GM23338 (cell line): ENCODE measurements at regions not wholly inside any gene's neighbourhood (a gene's known extent, or its start where the extent isn't known, plus 50 kb on each side); places are given as distances from the start of the nearest gene placed in this dataset.

Experiments used
- ATAC-seq: fragments of 200-7000 bp; cut with Tn5 transposase; 3 replicates; pipeline ENCODE4 v1.9.1; 2020
- DNase-seq: peaks from one replicate; pipeline ENCODE4 v3.0.0-alpha.2; 2015; ENCODE audit warnings: low spot score
- H2AFZ ChIP-seq: fragments of 200-600 bp; sonication (generic); 2 replicates; pipeline ENCODE4 v1.8.0; 2016; ENCODE audit warnings: antibody characterized with exemption, mild to moderate bottlenecking, moderate library complexity
- H3F3A ChIP-seq: fragments of 200-600 bp; sonication (generic); replicated peaks from 2 replicates; pipeline ENCODE4 v1.8.0; 2017; ENCODE audit warnings: antibody characterized with exemption, mixed run types, low read depth
- H3K27ac ChIP-seq: fragments of 200-600 bp; sonication (generic); 2 replicates; pipeline ENCODE4 v1.6.1; 2016; ENCODE audit warnings: low read depth
- H3K27me3 ChIP-seq: fragments of 200-600 bp; sonication (generic); 2 replicates; pipeline ENCODE4 v1.8.0; 2016; ENCODE audit warnings: mild to moderate bottlenecking, mixed run types, moderate library complexity; ENCODE audit not compliant: insufficient read depth
- H3K36me3 ChIP-seq: fragments of 200-600 bp; sonication (generic); 2 replicates; pipeline ENCODE4 v1.8.0; 2016; ENCODE audit warnings: mild to moderate bottlenecking; ENCODE audit not compliant: insufficient read depth
- H3K4me1 ChIP-seq: fragments of 200-600 bp; sonication (generic); 2 replicates; pipeline ENCODE4 v1.8.0; 2016; ENCODE audit warnings: mild to moderate bottlenecking, moderate library complexity; ENCODE audit not compliant: insufficient read depth
- H3K4me2 ChIP-seq: fragments of 200-600 bp; sonication (generic); 2 replicates; pipeline ENCODE4 v1.7.1; 2017; ENCODE audit warnings: mixed run types
- H3K4me3 ChIP-seq: fragments of 200-600 bp; sonication (generic); 2 replicates; pipeline ENCODE4 v1.6.1; 2016; ENCODE audit warnings: mixed run types
- H3K79me2 ChIP-seq: fragments of 200-600 bp; sonication (generic); replicated peaks from 2 replicates; pipeline ENCODE4 v1.8.0; 2017; ENCODE audit warnings: mild to moderate bottlenecking; ENCODE audit not compliant: insufficient read depth
- H3K9me2 ChIP-seq: fragments of 200-600 bp; sonication (generic); 2 replicates; pipeline ENCODE4 v1.8.0; 2017; ENCODE audit not compliant: insufficient read depth
- H4K20me1 ChIP-seq: fragments of 200-600 bp; sonication (generic); replicated peaks from 2 replicates; pipeline ENCODE4 v1.8.0; 2017; ENCODE audit warnings: mild to moderate bottlenecking; ENCODE audit not compliant: insufficient read depth
- H3K27ac Mint-ChIP-seq: 2 replicates; pipeline ENCODE4 v1.8.0; 2020; ENCODE audit warnings: inconsistent platforms, mild to moderate bottlenecking, moderate library complexity, mixed read lengths
- H3K27me3 Mint-ChIP-seq: 3 replicates; pipeline ENCODE4 v1.8.0; 2022; ENCODE audit warnings: low read depth, mild to moderate bottlenecking, moderate library complexity, mixed read lengths, inconsistent platforms; ENCODE audit not compliant: insufficient read depth, poor library complexity
- H3K36me3 Mint-ChIP-seq: 3 replicates; pipeline ENCODE4 v1.8.0; 2021; ENCODE audit warnings: low read depth, mild to moderate bottlenecking, inconsistent platforms, moderate library complexity, mixed read lengths
- H3K4me1 Mint-ChIP-seq: 3 replicates; pipeline ENCODE4 v1.8.0; 2020; ENCODE audit warnings: mild to moderate bottlenecking, inconsistent platforms, mixed read lengths
- H3K4me3 Mint-ChIP-seq: 3 replicates; pipeline ENCODE4 v1.8.0; 2021; ENCODE audit warnings: moderate library complexity, mild to moderate bottlenecking, inconsistent platforms, mixed read lengths
- H3K9me3 Mint-ChIP-seq: 3 replicates; pipeline ENCODE4 v1.8.0; 2020; ENCODE audit warnings: moderate library complexity, mild to moderate bottlenecking, inconsistent platforms, mixed read lengths
- CREB1 ChIP-seq: fragments of 250-450 bp; sonication (Bioruptor Pico); IDR thresholded peaks from 2 replicates; pipeline ENCODE4 v1.5.0; 2020; ENCODE audit warnings: low read depth, mild to moderate bottlenecking, moderate library complexity
- CTCF ChIP-seq, 2 experiments: fragments of 200-600 bp in 1 of 2; sonication (generic) in 1 of 2; conservative IDR thresholded peaks; 2 replicates each; pipeline versions ENCODE4 v1.5.1 to v1.6.1; 2016 to 2017; ENCODE audit warnings: antibody characterized with exemption in 2 of 2, low read depth in 2 of 2, mild to moderate bottlenecking in 2 of 2, moderate library complexity in 1 of 2
- JUNB ChIP-seq: IDR thresholded peaks from one replicate; pipeline ENCODE4 v1.6.1; 2016; ENCODE audit warnings: antibody characterized with exemption; ENCODE audit not compliant: unreplicated experiment
- NANOG ChIP-seq: IDR thresholded peaks from 2 replicates; pipeline ENCODE4 v1.6.1; 2016; ENCODE audit warnings: antibody characterized with exemption, borderline replicate concordance
- POLR2AphosphoS5 ChIP-seq: IDR thresholded peaks from 2 replicates; pipeline ENCODE4 v1.6.1; 2016; ENCODE audit warnings: antibody characterized with exemption, low read depth
- REST ChIP-seq: IDR thresholded peaks from one replicate; pipeline ENCODE4 v1.6.1; 2018; ENCODE audit warnings: antibody characterized with exemption; ENCODE audit not compliant: unreplicated experiment
- STAT1 ChIP-seq: IDR thresholded peaks from one replicate; pipeline ENCODE4 v1.6.1; 2016; ENCODE audit warnings: antibody characterized with exemption; ENCODE audit not compliant: unreplicated experiment
- ZNF114 ChIP-seq: fragments of 250-450 bp; sonication (Bioruptor Pico); IDR thresholded peaks from 2 replicates; pipeline ENCODE4 v1.5.0; 2020; ENCODE audit warnings: mild to moderate bottlenecking, moderate library complexity
- ZNF331 ChIP-seq: fragments of 250-450 bp; sonication (Bioruptor Pico); IDR thresholded peaks from 2 replicates; pipeline ENCODE4 v1.5.0; 2020; ENCODE audit warnings: low read depth, mild to moderate bottlenecking, moderate library complexity
- ZNF462 ChIP-seq: fragments of 250-450 bp; sonication (Bioruptor Pico); IDR thresholded peaks from 2 replicates; pipeline ENCODE4 v1.5.0; 2020; ENCODE audit warnings: mild to moderate bottlenecking, moderate library complexity

- H2AFZ ChIP-seq: 0 out of 2 replicates have a peak overlapping the region, but pooled peaks have one; percentile 28
- H3K27me3 ChIP-seq: no peaks in the 10 kb centered on the region
- no peaks in the 10 kb centered on the region for H3K79me2 ChIP-seq
- H3K4me3 ChIP-seq: no peak overlapping the region
- peaks cover 23% of the 10 kb centered on the region for H3K9me2 ChIP-seq
- no peak overlapping the region for H3K4me2 ChIP-seq
- H3K27ac Mint-ChIP-seq: no peak overlapping the region
- no peaks in the 10 kb centered on the region for H3K36me3 ChIP-seq
- no peaks in the 10 kb centered on the region for H4K20me1 ChIP-seq
- no peak overlapping the region for H3K27ac ChIP-seq
- no peaks in the 10 kb centered on the region for H3K36me3 Mint-ChIP-seq
- ATAC-seq: no peak
- no peaks in the 10 kb centered on the region for H3K27me3 Mint-ChIP-seq
- H3K4me1 Mint-ChIP-seq: peaks cover 28% of the 10 kb centered on the region
- H3F3A ChIP-seq: no peaks in the 10 kb centered on the region; the same call in 1 of the 2 replicates
- H3K9me3 Mint-ChIP-seq: peaks cover 8% of the 10 kb centered on the region
- peaks cover 24% of the 10 kb centered on the region for H3K4me1 ChIP-seq
- DNase-seq: no peak
- TF ChIP-seq ZNF114: no peak
- TF ChIP-seq ZNF331 (CRISPR knock-in tag): no peak
- no peak for TF ChIP-seq POLR2AphosphoS5
- no peak for TF ChIP-seq JUNB
- TF ChIP-seq REST: no peak
- TF ChIP-seq ZNF462 (CRISPR knock-in tag): no peak
- no peak for TF ChIP-seq CREB1
- no peak for TF ChIP-seq CTCF (conservative IDR thresholded peaks at IDR 0.05; ENCODE audit: low read depth in 2 of 2)
- TF ChIP-seq NANOG: no peak
- TF ChIP-seq STAT1: no peak
- no peak overlapping the region for H3K4me3 Mint-ChIP-seq
Measured at GRCh38 chr1:221827307-221827642, 85.4 kb upstream of the DUSP10 start.
